SK-N-SH (cell line): ENCODE measurements at regions not wholly inside any gene's neighbourhood (a gene's known extent, or its start where the extent isn't known, plus 50 kb on each side); places are given as distances from the start of the nearest gene placed in this dataset.

ENCODE experiments used
- CTCF ChIA-PET: fragments of 300-600, 350-600 bp; formaldehyde crosslinking; extraction: SDS; loops from one replicate; lab custom pipeline; 2021; lab: Yijun Ruan, JAX
- POLR2A ChIA-PET: fragments of 350-600 bp; sonication (Branson Sonifier 250); formaldehyde crosslinking; extraction: SDS; loops from one replicate; lab custom pipeline; 2020; ENCODE audit warnings: antibody characterized with exemption, inconsistent platforms; lab: Yijun Ruan, JAX
- DNase-seq: peaks from one replicate; pipeline ENCODE4 v3.0.0; 2012
- H2AFZ ChIP-seq: fragments of 200-600 bp; sonication (generic); 2 replicates; pipeline ENCODE4 v1.8.1; 2016; ENCODE audit warnings: antibody characterized with exemption, mild to moderate bottlenecking, low read depth
- H3F3A ChIP-seq: fragments of 200-600 bp; sonication (generic); replicated peaks from 2 replicates; pipeline ENCODE3; 2016; ENCODE audit warnings: antibody characterized with exemption, mild to moderate bottlenecking; ENCODE audit not compliant: insufficient read depth
- H3K27ac ChIP-seq, 2 experiments: fragments of 200-500 bp in 1 of 2; fragments of 200-600 bp in 1 of 2; sonication (Bioruptor generic) in 1 of 2; sonication (generic), shearing (Covaris generic) in 1 of 2; 2 replicates each; pipeline versions ENCODE4 v1.5.1 to v1.6.1; 2014 to 2016; ENCODE audit warnings: low read depth in 2 of 2, inconsistent platforms in 1 of 2, low read length in 1 of 2, mild to moderate bottlenecking in 1 of 2, mixed read lengths in 1 of 2
- H3K27me3 ChIP-seq: fragments of 200-600 bp; sonication (generic), shearing (Covaris generic); 2 replicates; pipeline ENCODE4 v1.6.1; 2016; ENCODE audit warnings: mixed run types; ENCODE audit not compliant: insufficient read depth
- H3K36me3 ChIP-seq, 2 experiments: fragments of 200-500 bp in 1 of 2; fragments of 200-600 bp in 1 of 2; sonication (Bioruptor generic) in 1 of 2; sonication (generic) in 1 of 2; replicated peaks in 1 of 2; 2 replicates each; pipeline versions ENCODE3 to v1.5.1; 2014 to 2016; ENCODE audit warnings: low read length in 1 of 2, mild to moderate bottlenecking in 1 of 2; ENCODE audit not compliant: insufficient read depth in 2 of 2, control insufficient read depth in 1 of 2
- H3K4me1 ChIP-seq, 2 experiments: fragments of 200-500 bp in 1 of 2; fragments of 200-600 bp in 1 of 2; sonication (Bioruptor generic) in 1 of 2; sonication (generic), shearing (Covaris generic) in 1 of 2; 2 replicates each; pipeline versions ENCODE4 v1.5.1 to v1.6.1; 2014 to 2016; ENCODE audit warnings: low read depth in 1 of 2, low read length in 1 of 2, mixed run types in 1 of 2; ENCODE audit not compliant: insufficient read depth in 2 of 2, control insufficient read depth in 1 of 2
- H3K4me2 ChIP-seq: fragments of 200-600 bp; sonication (generic), shearing (Covaris generic); 2 replicates; pipeline ENCODE4 v1.6.1; 2017; ENCODE audit warnings: mixed run types
- H3K4me3 ChIP-seq, 2 experiments: fragments of 200-500 bp in 1 of 2; fragments of 200-600 bp in 1 of 2; sonication (Bioruptor generic) in 1 of 2; sonication (generic), shearing (Covaris generic) in 1 of 2; 2 replicates each; pipeline versions ENCODE4 v1.5.1 to v1.8.1; 2014 to 2016; ENCODE audit warnings: low read depth in 2 of 2, inconsistent platforms in 1 of 2, low read length in 1 of 2, mild to moderate bottlenecking in 1 of 2, mixed read lengths in 1 of 2, moderate library complexity in 1 of 2
- H3K79me2 ChIP-seq: fragments of 200-600 bp; sonication (generic); 2 replicates; pipeline ENCODE4 v1.8.1; 2017; ENCODE audit warnings: mild to moderate bottlenecking; ENCODE audit not compliant: insufficient read depth
- H3K9ac ChIP-seq: fragments of 200-600 bp; sonication (generic); 2 replicates; pipeline ENCODE4 v1.6.1; 2017; ENCODE audit warnings: mixed run types
- H3K9me2 ChIP-seq: fragments of 200-600 bp; sonication (generic); 2 replicates; pipeline ENCODE4 v1.6.1; 2017; ENCODE audit warnings: mixed run types
- H3K9me3 ChIP-seq: fragments of 200-600 bp; sonication (generic); 2 replicates; pipeline ENCODE4 v1.6.1; 2017; ENCODE audit warnings: mixed run types, mild to moderate bottlenecking, moderate library complexity
- H4K20me1 ChIP-seq: fragments of 200-600 bp; sonication (generic); 2 replicates; pipeline ENCODE4 v1.6.1; 2017; ENCODE audit warnings: mild to moderate bottlenecking, mixed run types; ENCODE audit not compliant: insufficient read depth
- CHD2 ChIP-seq: fragments of 150-350 bp; IDR thresholded peaks from 2 replicates; pipeline ENCODE4 v1.6.1; 2018; ENCODE audit warnings: low read length; ENCODE audit not compliant: partially characterized antibody
- ELF1 ChIP-seq: IDR thresholded peaks from 2 replicates; pipeline ENCODE4 v1.4.0; 2012
- FOXJ3 ChIP-seq: sonication (generic); formaldehyde crosslinking; IDR thresholded peaks from 2 replicates; pipeline ENCODE4 v1.5.1; 2020; ENCODE audit warnings: mild to moderate bottlenecking, missing genetic modification reagents
- FOXM1 ChIP-seq: IDR thresholded peaks from 2 replicates; pipeline ENCODE4 v1.4.0; 2012; ENCODE audit warnings: low read depth, mild to moderate bottlenecking
- GATA2 ChIP-seq: sonication (generic); formaldehyde crosslinking; IDR thresholded peaks from 2 replicates; pipeline ENCODE4 v1.5.0; 2020; ENCODE audit warnings: mild to moderate bottlenecking, missing genetic modification reagents
- IRF3 ChIP-seq: fragments of 150-350 bp; IDR thresholded peaks from 2 replicates; pipeline ENCODE4 v1.6.1; 2016; ENCODE audit warnings: mild to moderate bottlenecking, low read depth, low read length
- JUND ChIP-seq: IDR thresholded peaks from 2 replicates; pipeline ENCODE4 v1.4.0; 2012
- MAX ChIP-seq: IDR thresholded peaks from 2 replicates; pipeline ENCODE4 v1.4.0; 2012; ENCODE audit warnings: low read depth
- MEF2A ChIP-seq: IDR thresholded peaks from 2 replicates; pipeline ENCODE4 v1.4.0; 2012; ENCODE audit warnings: low read depth, borderline replicate concordance
- MXI1 ChIP-seq: IDR thresholded peaks from 2 replicates; pipeline ENCODE4 v1.6.1; 2012; ENCODE audit warnings: mild to moderate bottlenecking, low read depth, low read length, improper control_type of control experiment
- NFIC ChIP-seq: IDR thresholded peaks from 2 replicates; pipeline ENCODE4 v1.4.0; 2012; ENCODE audit warnings: borderline replicate concordance
- PBX3 ChIP-seq: IDR thresholded peaks from 2 replicates; pipeline ENCODE4; 2012
- POLR2AphosphoS5 ChIP-seq: IDR thresholded peaks from 2 replicates; pipeline ENCODE4 v1.6.1; 2012; ENCODE audit warnings: low read depth, low read length
- RXRA ChIP-seq: IDR thresholded peaks from 2 replicates; pipeline ENCODE4 v1.4.0; 2012; ENCODE audit warnings: low read depth, mild to moderate bottlenecking, borderline replicate concordance
- SIN3A ChIP-seq: IDR thresholded peaks from 2 replicates; pipeline ENCODE4 v1.6.1; 2012; ENCODE audit warnings: low read depth, mild to moderate bottlenecking, low read length, moderate library complexity, borderline replicate concordance
- TAF1 ChIP-seq: IDR thresholded peaks from 2 replicates; pipeline ENCODE4 v1.6.1; 2012; ENCODE audit warnings: low read depth, mild to moderate bottlenecking, low read length, moderate library complexity, borderline replicate concordance
- TCF12 ChIP-seq: IDR thresholded peaks from 2 replicates; pipeline ENCODE4 v1.4.0; 2012
- TEAD4 ChIP-seq: IDR thresholded peaks from 2 replicates; pipeline ENCODE4 v1.4.0; 2012; ENCODE audit warnings: mild to moderate bottlenecking, borderline replicate concordance; ENCODE audit not compliant: insufficient read depth
- USF1 ChIP-seq: IDR thresholded peaks from 2 replicates; pipeline ENCODE4 v1.4.0; 2012; ENCODE audit warnings: low read depth, borderline replicate concordance
- USF2 ChIP-seq: fragments of 150-350 bp; IDR thresholded peaks from 2 replicates; pipeline ENCODE4 v1.6.1; 2017; ENCODE audit warnings: antibody characterized with exemption, low read length, low read depth, borderline replicate concordance
- YY1 ChIP-seq: IDR thresholded peaks from 2 replicates; pipeline ENCODE4 v1.4.0; 2012; ENCODE audit warnings: low read depth, mild to moderate bottlenecking
- ZBTB33 ChIP-seq: IDR thresholded peaks from 2 replicates; pipeline ENCODE4 v1.4.0; 2012; ENCODE audit warnings: low read depth, borderline replicate concordance

- TF ChIP-seq PBX3 (peak; percentile 93), TEAD4 (peak; percentile 97), NFIC (peak; percentile 89), USF1 (peak; percentile 69; the same call in 1 of the 2 replicates), MAX (peak; percentile 82), FOXM1 (peak; percentile 96), IRF3 (no peak), YY1 (no peak)
These were observed 455.2 kb downstream of the LTN1 start (continued) for GRCh38 chr21:28537371-28538079.

- H3K27ac ChIP-seq: no peak overlapping the region
- CTCF ChIA-PET: no interaction called here
- H4K20me1 ChIP-seq: no peaks in the 10 kb centered on the region
- POLR2A ChIA-PET: no interaction called here
- no peak overlapping the region for H3K4me3 ChIP-seq
- peaks cover 5% of the 10 kb centered on the region; the same call in 1 of the 2 replicates for H3K9me3 ChIP-seq
- H3K4me1 ChIP-seq: peaks cover 0 to 7% of the 10 kb centered on the region in 2 experiments; a peak in 2 of 4 replicates
- H3K9ac ChIP-seq: no peak overlapping the region
- no peaks in the 10 kb centered on the region for H3K9me2 ChIP-seq
- H3K79me2 ChIP-seq: no peaks in the 10 kb centered on the region
- H3K36me3 ChIP-seq: no peaks in the 10 kb centered on the region
- TF ChIP-seq RXRA: no peak
- no peak for TF ChIP-seq TCF12
- no peak for TF ChIP-seq FOXJ3 (CRISPR knock-in tag)
- no peak for TF ChIP-seq TAF1
- no peak for TF ChIP-seq USF2
- TF ChIP-seq MEF2A: no peak
- TF ChIP-seq USF1: no peak
- no peak for TF ChIP-seq CHD2
- no peak for TF ChIP-seq PBX3
- no peak for TF ChIP-seq POLR2AphosphoS5
- no peak for TF ChIP-seq JUND
- TF ChIP-seq SIN3A: no peak
- TF ChIP-seq MXI1: no peak
- no peak for TF ChIP-seq GATA2
- no peak for TF ChIP-seq YY1
- no peak for TF ChIP-seq ELF1
- no peak for TF ChIP-seq FOXM1
- no peak for TF ChIP-seq ZBTB33
- TF ChIP-seq, all 33 proteins: peak for 0
- H2AFZ ChIP-seq: no peak overlapping the region
- H3K27me3 ChIP-seq: no peaks in the 10 kb centered on the region
- no peak for DNase-seq
- H3F3A ChIP-seq: peaks cover 12% of the 10 kb centered on the region
- no peak overlapping the region for H3K4me2 ChIP-seq
These were observed 460.2 kb downstream of the LTN1 start for GRCh38 chr21:28532446-28532845.
